Breast epithelium (tissue), 3 donors: ENCODE measurements at regions not wholly inside any gene's neighbourhood (a gene's known extent, or its start where the extent isn't known, plus 50 kb on each side); places are given as distances from the start of the nearest gene placed in this dataset.

Source experiments
- POLR2A ChIP-seq: fragments of 450-650 bp; IDR thresholded peaks from one replicate; pipeline ENCODE4 v1.6.1; 2016; ENCODE audit warnings: antibody characterized with exemption, mild to moderate bottlenecking, moderate library complexity
- TF ChIP-seq, protein P1 (sequence below), 3 donors: fragments of 450-650 bp; IDR thresholded peaks; one replicate each; pipeline ENCODE4 v1.5.1; 2016 to 2017; ENCODE audit warnings: antibody characterized with exemption in 3 of 3, mild to moderate bottlenecking in 3 of 3, moderate library complexity in 3 of 3

DNA sequence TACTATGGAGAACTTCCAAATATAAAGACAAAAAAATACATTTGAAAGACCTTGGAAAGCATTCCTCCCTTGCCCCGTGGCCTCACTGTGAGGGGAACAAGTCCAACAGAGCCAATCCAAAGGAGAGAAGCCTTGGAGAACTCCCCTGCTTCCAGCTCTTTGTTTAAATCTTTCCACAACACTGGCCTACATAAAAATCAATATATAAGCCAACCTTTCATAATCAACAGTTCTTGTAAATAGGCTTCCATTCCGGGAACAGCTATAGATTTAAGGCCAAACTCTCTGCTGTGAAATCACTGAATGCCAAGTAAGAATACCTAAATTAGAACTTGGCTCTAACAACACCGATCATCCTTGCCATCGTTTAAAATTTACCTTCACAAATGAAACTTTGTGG is 242.1 kb downstream of the HACE1 start:
- TF ChIP-seq, protein P1, sequence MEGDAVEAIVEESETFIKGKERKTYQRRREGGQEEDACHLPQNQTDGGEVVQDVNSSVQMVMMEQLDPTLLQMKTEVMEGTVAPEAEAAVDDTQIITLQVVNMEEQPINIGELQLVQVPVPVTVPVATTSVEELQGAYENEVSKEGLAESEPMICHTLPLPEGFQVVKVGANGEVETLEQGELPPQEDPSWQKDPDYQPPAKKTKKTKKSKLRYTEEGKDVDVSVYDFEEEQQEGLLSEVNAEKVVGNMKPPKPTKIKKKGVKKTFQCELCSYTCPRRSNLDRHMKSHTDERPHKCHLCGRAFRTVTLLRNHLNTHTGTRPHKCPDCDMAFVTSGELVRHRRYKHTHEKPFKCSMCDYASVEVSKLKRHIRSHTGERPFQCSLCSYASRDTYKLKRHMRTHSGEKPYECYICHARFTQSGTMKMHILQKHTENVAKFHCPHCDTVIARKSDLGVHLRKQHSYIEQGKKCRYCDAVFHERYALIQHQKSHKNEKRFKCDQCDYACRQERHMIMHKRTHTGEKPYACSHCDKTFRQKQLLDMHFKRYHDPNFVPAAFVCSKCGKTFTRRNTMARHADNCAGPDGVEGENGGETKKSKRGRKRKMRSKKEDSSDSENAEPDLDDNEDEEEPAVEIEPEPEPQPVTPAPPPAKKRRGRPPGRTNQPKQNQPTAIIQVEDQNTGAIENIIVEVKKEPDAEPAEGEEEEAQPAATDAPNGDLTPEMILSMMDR (IDR thresholded peaks at IDR 0.05), result no peak
- TF ChIP-seq POLR2A, result no peak
